Stimulated activated CD4-positive, alpha-beta T cell treated with anti-CD3 and anti-CD28 coated beads, Interleukin-1b, Interleukin-23, amount 100 ng/mL, for 24 hours (primary cell): ENCODE measurements at regions not wholly inside any gene's neighbourhood (a gene's known extent, or its start where the extent isn't known, plus 50 kb on each side); places are given as distances from the start of the nearest gene placed in this dataset.

ENCODE experiments used
- DNase-seq, 4 experiments: peaks; one replicate each; pipeline ENCODE4 v3.0.0-alpha.2; 2020; ENCODE audit warnings: low read depth in 4 of 4, low spot score in 1 of 4

- no peak for DNase-seq
Measured at GRCh38 chr4:127113844-127114362, 518.9 kb upstream of the INTU start.

- DNase-seq, result no peak
Measured at GRCh38 chr4:127118681-127119080, 514.1 kb upstream of the INTU start.

- no peak for DNase-seq
Measured at GRCh38 chr4:127120441-127121090, 512.2 kb upstream of the INTU start.

GRCh38 chr4:127124919-127125318, 507.8 kb upstream of the INTU start:
- no peak for DNase-seq

GRCh38 chr4:127126718-127127117, 506.0 kb upstream of the INTU start:
- no peak for DNase-seq

GRCh38 chr4:127131527-127131926, 501.2 kb upstream of the INTU start:
- DNase-seq, result no peak

- no peak for DNase-seq
Measured at GRCh38 chr4:127134490-127134889, 498.3 kb upstream of the INTU start.

GRCh38 chr4:127138586-127138985, 494.2 kb upstream of the INTU start:
- DNase-seq, result no peak

- no peak for DNase-seq
Measured at GRCh38 chr4:127139788-127140286, 492.9 kb upstream of the INTU start.

GRCh38 chr4:127140306-127140705, 492.5 kb upstream of the INTU start:
- no peak for DNase-seq

- no peak for DNase-seq
Measured at GRCh38 chr4:127141856-127142255, 490.9 kb upstream of the INTU start.

GRCh38 chr4:127143460-127144195, 489.1 kb upstream of the INTU start:
- no peak for DNase-seq

GRCh38 chr4:127145006-127145540, 487.7 kb upstream of the INTU start:
- no peak for DNase-seq

GRCh38 chr4:127148165-127148564, 484.6 kb upstream of the INTU start:
- no peak for DNase-seq

GRCh38 chr4:127149086-127149485, 483.7 kb upstream of the INTU start:
- DNase-seq, result no peak

- no peak for DNase-seq
Measured at GRCh38 chr4:127151941-127152340, 480.8 kb upstream of the INTU start.

- DNase-seq, result no peak
Measured at GRCh38 chr4:127155116-127155515, 477.6 kb upstream of the INTU start.

- DNase-seq, result no peak
Measured at GRCh38 chr4:127155555-127155954, 477.2 kb upstream of the INTU start.

GRCh38 chr4:127162741-127163140, 470.0 kb upstream of the INTU start:
- no peak for DNase-seq

- DNase-seq, result no peak
Measured at GRCh38 chr4:127165971-127166370, 466.8 kb upstream of the INTU start.

- no peak for DNase-seq
Measured at GRCh38 chr4:127174201-127174600, 458.6 kb upstream of the INTU start.

- DNase-seq, result no peak
Measured at GRCh38 chr4:127174616-127175015, 458.1 kb upstream of the INTU start.
